Progenitor cell of endocrine pancreas (in vitro differentiated cells): ENCODE measurements at regions not wholly inside any gene's neighbourhood (a gene's known extent, or its start where the extent isn't known, plus 50 kb on each side); places are given as distances from the start of the nearest gene placed in this dataset.

Experiments
- DNase-seq: peaks from one replicate; pipeline ENCODE4 v3.0.0; 2021; ENCODE audit warnings: low spot score; ENCODE audit not compliant: unreplicated experiment
- H3K27ac Mint-ChIP-seq: 2 replicates; pipeline ENCODE4 v1.8.0; 2021; ENCODE audit warnings: mild to moderate bottlenecking, moderate library complexity, mixed read lengths
- H3K27me3 Mint-ChIP-seq: 2 replicates; pipeline ENCODE4 v1.8.0; 2021; ENCODE audit warnings: mixed read lengths
- H3K36me3 Mint-ChIP-seq: 2 replicates; pipeline ENCODE4 v1.8.0; 2022; ENCODE audit warnings: mixed read lengths; ENCODE audit not compliant: insufficient read depth
- H3K4me1 Mint-ChIP-seq: 2 replicates; pipeline ENCODE4 v1.8.0; 2021; ENCODE audit warnings: low read depth, mixed read lengths
- H3K4me3 Mint-ChIP-seq: 2 replicates; pipeline ENCODE4 v1.8.0; 2021; ENCODE audit warnings: low read depth, mild to moderate bottlenecking, moderate library complexity, mixed read lengths
- H3K9me3 Mint-ChIP-seq: 2 replicates; pipeline ENCODE4 v1.8.0; 2021; ENCODE audit warnings: low read depth, mixed read lengths
- CTCF ChIP-seq: fragments of 200-600 bp; sonication (generic); IDR thresholded peaks from one replicate; pipeline ENCODE4 v1.5.0; 2021; ENCODE audit warnings: antibody characterized with exemption, mild to moderate bottlenecking; ENCODE audit not compliant: unreplicated experiment

- Mint-ChIP-seq H3K9me3 (no peaks in the 10 kb centered on the region), H3K27me3 (no peaks in the 10 kb centered on the region), H3K4me1 (no peaks in the 10 kb centered on the region), H3K4me3 (no peak overlapping the region), H3K36me3 (no peaks in the 10 kb centered on the region), H3K27ac (no peak overlapping the region)
- DNase-seq = no peak
- no peak for TF ChIP-seq CTCF
Observed at GRCh38 chr5:15233566-15233965, 266.4 kb upstream of the FBXL7 start.

DNA sequence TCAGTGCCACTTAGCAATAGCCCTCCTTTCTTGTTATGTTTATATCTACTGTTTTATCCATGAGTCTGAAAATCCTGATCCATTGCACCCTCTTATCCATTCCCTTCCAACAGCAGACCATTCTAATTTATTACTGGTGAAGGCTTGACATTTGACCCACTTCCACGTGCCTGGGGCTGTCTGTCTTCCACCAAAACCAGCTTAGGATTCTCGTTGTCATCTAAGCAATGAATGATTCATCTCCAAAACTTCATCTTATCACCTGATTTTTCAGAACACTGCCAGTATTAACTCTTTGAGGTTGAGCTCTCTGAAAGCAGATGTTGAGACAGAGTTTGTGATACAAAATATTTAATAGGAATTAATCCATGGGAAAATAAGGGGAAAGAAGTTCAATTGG, 277.8 kb upstream of the FBXL7 start:
- Mint-ChIP-seq H3K36me3 (no peaks in the 10 kb centered on the region), H3K4me1 (no peaks in the 10 kb centered on the region), H3K4me3 (no peak overlapping the region), H3K27ac (no peak overlapping the region), H3K27me3 (no peaks in the 10 kb centered on the region), H3K9me3 (no peaks in the 10 kb centered on the region)
- no peak for DNase-seq
- no peak for TF ChIP-seq CTCF

DNA sequence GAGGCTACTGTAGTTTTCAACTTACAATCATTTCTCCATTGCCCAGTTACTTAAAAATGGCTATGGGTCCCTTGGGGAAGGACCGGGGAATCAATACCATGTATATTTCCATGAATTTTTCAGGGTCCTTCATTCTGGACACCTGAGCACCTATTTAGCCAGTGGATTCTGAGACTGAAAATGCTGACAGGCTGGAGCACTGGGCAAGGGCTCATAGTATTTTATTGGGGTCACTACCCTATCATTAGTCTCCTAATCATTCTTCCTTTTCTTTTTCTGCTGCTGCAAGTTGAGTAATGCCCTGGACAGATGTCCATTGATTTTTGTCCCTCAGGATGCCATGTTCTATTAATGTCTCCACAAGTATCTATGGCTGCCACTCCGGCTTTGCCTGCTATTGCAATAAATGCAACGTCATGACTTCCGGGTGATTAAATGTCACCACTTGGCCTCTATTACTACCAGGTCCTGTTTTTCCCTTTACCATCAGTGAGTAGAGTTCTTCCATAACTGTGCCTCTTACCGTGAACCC, 279.3 kb upstream of the FBXL7 start:
- H3K9me3 Mint-ChIP-seq = no peaks in the 10 kb centered on the region
- H3K36me3 Mint-ChIP-seq = no peaks in the 10 kb centered on the region

GRCh38 chr5:15215056-15215455, 284.9 kb upstream of the FBXL7 start:
- Mint-ChIP-seq H3K27me3 (no peaks in the 10 kb centered on the region), H3K9me3 (no peaks in the 10 kb centered on the region), H3K4me1 (no peaks in the 10 kb centered on the region), H3K27ac (no peak overlapping the region), H3K4me3 (no peak overlapping the region), H3K36me3 (no peaks in the 10 kb centered on the region)
- DNase-seq = no peak
- no peak for TF ChIP-seq CTCF

More for the DNA sequence above, 279.3 kb upstream of the FBXL7 start:
- Mint-ChIP-seq H3K4me3 (no peak overlapping the region), H3K4me1 (no peaks in the 10 kb centered on the region), H3K27me3 (no peaks in the 10 kb centered on the region), H3K27ac (no peak overlapping the region)
- no peak for TF ChIP-seq CTCF
- no peak for DNase-seq

DNA sequence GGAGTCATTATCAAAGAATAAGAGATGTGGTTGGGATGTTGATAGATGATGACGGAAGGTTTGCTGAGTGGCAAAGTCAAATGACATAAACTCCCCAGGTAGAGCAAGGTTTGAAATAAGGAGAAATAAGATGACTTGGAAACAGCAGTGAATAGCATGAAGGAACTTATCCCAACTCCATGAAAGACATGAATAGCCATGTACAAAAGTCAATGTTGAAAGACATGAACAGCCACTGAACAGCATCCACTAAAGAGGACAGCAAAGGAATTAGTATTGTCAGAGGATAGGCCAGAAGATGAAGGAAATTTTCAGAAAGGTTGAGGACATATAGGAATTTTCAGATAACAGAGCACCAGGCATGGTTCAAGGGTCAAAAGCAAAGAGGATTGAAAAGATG, 286.0 kb upstream of the FBXL7 start:
- no peak for TF ChIP-seq CTCF
- H3K4me3 Mint-ChIP-seq = no peak overlapping the region
- no peaks in the 10 kb centered on the region for H3K36me3 Mint-ChIP-seq
- no peaks in the 10 kb centered on the region for H3K4me1 Mint-ChIP-seq
- no peaks in the 10 kb centered on the region for H3K27me3 Mint-ChIP-seq
- no peak for DNase-seq
- no peak overlapping the region for H3K27ac Mint-ChIP-seq
- no peaks in the 10 kb centered on the region for H3K9me3 Mint-ChIP-seq
